ENCODE measurements at regions not wholly inside any gene's neighbourhood (a gene's known extent, or its start where the extent isn't known, plus 50 kb on each side); places are given as distances from the start of the nearest gene placed in this dataset.

DNA sequence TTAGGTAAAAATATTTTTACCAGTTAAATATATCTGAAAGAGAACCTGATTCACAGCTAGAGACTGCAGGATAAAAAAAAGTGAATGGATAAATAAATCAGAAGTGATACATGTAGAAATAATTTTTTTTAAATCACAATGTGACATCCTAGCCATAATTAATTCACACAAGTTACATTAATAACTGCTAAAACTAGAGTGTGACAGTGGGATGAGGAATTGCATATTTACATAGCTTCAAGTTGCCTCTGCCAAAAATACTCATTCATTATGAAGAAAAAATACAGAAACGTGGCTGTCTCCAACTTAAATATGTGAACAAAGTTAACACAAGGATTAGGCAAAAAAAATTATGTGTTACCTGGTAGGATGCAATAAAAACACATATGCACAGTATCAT lies 473.5 kb upstream of the SEMA3A start:
- Histone ChIP-seq H3K27ac (no peak overlapping the region), H3K9me3 (no peaks in the 10 kb centered on the region), H3K27me3 (ENCODE audit: insufficient read depth in 3 of 3, low read length in 2 of 3) (no peaks in the 10 kb centered on the region), H3K4me1 (no peaks in the 10 kb centered on the region), H3K4me3 (no peak overlapping the region), H3K36me3 (ENCODE audit: insufficient read depth in 1 of 2, low read depth in 1 of 2) (no peaks in the 10 kb centered on the region)
- intact Hi-C loops (cut with DNase I), result no loop called here
- ATAC-seq (no peak), DNase-seq (no peak)
- 36 to 41% (median 36%) methylated on average over 1 of the region's 1 CpG for WGBS, 3 donors
- TF ChIP-seq, protein P1, sequence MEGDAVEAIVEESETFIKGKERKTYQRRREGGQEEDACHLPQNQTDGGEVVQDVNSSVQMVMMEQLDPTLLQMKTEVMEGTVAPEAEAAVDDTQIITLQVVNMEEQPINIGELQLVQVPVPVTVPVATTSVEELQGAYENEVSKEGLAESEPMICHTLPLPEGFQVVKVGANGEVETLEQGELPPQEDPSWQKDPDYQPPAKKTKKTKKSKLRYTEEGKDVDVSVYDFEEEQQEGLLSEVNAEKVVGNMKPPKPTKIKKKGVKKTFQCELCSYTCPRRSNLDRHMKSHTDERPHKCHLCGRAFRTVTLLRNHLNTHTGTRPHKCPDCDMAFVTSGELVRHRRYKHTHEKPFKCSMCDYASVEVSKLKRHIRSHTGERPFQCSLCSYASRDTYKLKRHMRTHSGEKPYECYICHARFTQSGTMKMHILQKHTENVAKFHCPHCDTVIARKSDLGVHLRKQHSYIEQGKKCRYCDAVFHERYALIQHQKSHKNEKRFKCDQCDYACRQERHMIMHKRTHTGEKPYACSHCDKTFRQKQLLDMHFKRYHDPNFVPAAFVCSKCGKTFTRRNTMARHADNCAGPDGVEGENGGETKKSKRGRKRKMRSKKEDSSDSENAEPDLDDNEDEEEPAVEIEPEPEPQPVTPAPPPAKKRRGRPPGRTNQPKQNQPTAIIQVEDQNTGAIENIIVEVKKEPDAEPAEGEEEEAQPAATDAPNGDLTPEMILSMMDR (IDR thresholded peaks at IDR 0.05), result no peak

DNA sequence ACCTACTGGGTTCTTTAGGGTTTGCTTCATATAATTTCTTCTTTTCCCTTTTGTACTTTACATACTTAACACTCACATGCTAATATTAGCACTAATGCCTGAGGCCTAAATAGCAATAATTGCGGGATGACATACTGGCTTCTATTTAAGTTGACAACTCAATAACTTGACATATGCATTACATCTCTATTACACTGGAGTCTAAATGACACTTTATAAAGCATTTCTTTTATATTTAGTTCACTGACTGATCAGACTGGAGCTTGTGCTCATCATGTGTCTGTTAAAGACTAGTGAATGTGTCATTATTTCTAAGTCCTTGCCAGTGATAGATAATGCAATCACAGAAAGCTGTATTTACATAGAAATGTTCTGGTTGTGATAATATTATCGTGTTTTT lies 472.1 kb upstream of the SEMA3A start:
- ATAC-seq, result no peak
- Histone ChIP-seq H3K27me3 (ENCODE audit: insufficient read depth in 3 of 3, low read length in 2 of 3) (no peaks in the 10 kb centered on the region), H3K4me1 (no peaks in the 10 kb centered on the region), H3K9me3 (no peaks in the 10 kb centered on the region), H3K36me3 (ENCODE audit: insufficient read depth in 1 of 2, low read depth in 1 of 2) (no peaks in the 10 kb centered on the region), H3K27ac (no peak overlapping the region), H3K4me3 (no peak overlapping the region)
- 86 to 92% (median 91%) methylated on average over 2 of the region's 2 CpGs for WGBS, 3 donors
- intact Hi-C loops (cut with DNase I), result no loop called here
- TF ChIP-seq, protein P1 (IDR thresholded peaks at IDR 0.05), result no peak
- DNase-seq, result no peak

DNA sequence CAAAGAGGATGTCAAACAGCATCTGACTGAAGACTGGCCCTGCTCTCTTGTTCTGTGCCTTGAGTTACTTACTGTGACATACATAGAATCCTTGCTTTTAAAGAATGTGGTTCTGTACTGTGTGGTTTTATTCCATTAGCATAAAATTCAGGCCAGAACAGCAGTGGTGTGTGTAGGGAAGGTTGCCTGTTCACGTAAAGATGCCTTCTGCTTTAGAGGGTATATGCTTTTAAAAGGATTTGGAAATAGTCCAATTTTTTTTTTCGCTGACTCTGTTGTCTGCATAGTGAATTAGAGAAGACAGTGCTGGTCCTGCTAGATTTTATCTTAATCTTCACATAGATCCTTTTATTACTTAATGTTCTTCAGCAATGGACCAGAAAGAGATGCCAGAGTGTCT lies 470.8 kb upstream of the SEMA3A start:
- Histone ChIP-seq H3K36me3 (ENCODE audit: insufficient read depth in 1 of 2, low read depth in 1 of 2) (no peaks in the 10 kb centered on the region), H3K27me3 (ENCODE audit: insufficient read depth in 3 of 3, low read length in 2 of 3) (no peaks in the 10 kb centered on the region), H3K4me1 (no peaks in the 10 kb centered on the region), H3K4me3 (no peak overlapping the region), H3K27ac (no peak overlapping the region), H3K9me3 (no peaks in the 10 kb centered on the region)
- intact Hi-C loops (cut with DNase I), result no loop called here
- WGBS, 3 donors, result 82 to 88% (median 87%) methylated on average over 2 of the region's 2 CpGs
- TF ChIP-seq, protein P1 (IDR thresholded peaks at IDR 0.05), result no peak
- ATAC-seq (no peak), DNase-seq (no peak)

DNA sequence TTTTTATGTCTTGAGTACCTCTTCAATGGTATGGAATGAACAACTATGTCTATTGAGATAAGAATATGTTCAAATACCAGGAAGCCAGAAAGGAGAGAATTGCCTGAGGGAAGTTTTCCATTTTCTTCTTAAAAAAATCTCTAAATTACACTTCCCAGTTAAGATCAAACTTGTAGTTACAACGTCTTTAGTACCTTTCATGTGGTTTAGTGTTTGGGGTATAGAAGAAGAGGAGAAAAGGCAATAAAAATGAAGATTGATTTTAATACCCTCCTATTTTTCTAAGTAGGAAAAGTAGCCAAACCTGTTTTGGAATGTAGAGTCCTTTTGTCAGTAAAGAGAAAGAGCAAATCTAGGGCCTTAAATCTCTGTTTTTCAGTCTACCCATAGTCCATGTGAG lies 470.0 kb upstream of the SEMA3A start:
- H3K27me3 ChIP-seq (ENCODE audit: insufficient read depth in 3 of 3, low read length in 2 of 3), result no peaks in the 10 kb centered on the region
- 84 to 94% (median 94%) methylated on average over 1 of the region's 1 CpG for WGBS, 3 donors

DNA sequence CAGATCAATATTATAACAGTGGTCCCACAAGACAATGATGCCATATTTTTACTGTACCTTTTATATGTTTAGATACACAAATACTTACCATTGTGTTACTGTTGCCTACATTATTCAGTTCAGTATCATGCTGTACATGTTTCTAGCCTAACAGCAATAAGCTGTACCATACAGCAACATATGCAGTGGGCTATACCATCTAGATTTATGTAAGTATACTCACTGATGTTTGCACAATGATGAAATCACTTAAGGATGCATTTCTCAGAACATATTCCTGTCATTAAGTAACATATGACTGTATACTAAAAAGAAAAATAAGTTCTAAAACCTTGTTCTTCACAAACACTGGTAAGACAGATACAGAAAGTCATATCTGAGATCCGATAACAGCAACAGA lies 468.6 kb upstream of the SEMA3A start:
- intact Hi-C loops (cut with DNase I), result loop anchor here in 1 of 2 donors (5.0 kb wide), 1 partner anchor 344 kb away; no protein-coding TSS in a partner anchor
- no peak overlapping the region for H3K27ac ChIP-seq
- H3K9me3 ChIP-seq, result no peaks in the 10 kb centered on the region
- 87 to 97% (median 89%) methylated on average over 1 of the region's 1 CpG for WGBS, 3 donors
- TF ChIP-seq, protein P1 (IDR thresholded peaks at IDR 0.05), result no peak
- ATAC-seq, result no peak
- H3K4me1 ChIP-seq, result no peaks in the 10 kb centered on the region
- no peak overlapping the region for H3K4me3 ChIP-seq
- H3K36me3 ChIP-seq (ENCODE audit: insufficient read depth in 1 of 2, low read depth in 1 of 2), result no peaks in the 10 kb centered on the region
- no peaks in the 10 kb centered on the region for H3K27me3 ChIP-seq (ENCODE audit: insufficient read depth in 3 of 3, low read length in 2 of 3)
- no peak for DNase-seq

More for the DNA sequence above, 470.0 kb upstream of the SEMA3A start:
- no peaks in the 10 kb centered on the region for H3K36me3 ChIP-seq (ENCODE audit: insufficient read depth in 1 of 2, low read depth in 1 of 2)
- no peak overlapping the region for H3K4me3 ChIP-seq
- H3K9me3 ChIP-seq, result no peaks in the 10 kb centered on the region
- DNase-seq (no peak), ATAC-seq (no peak)
- no peaks in the 10 kb centered on the region for H3K4me1 ChIP-seq
- no peak overlapping the region for H3K27ac ChIP-seq
- TF ChIP-seq, protein P1 (IDR thresholded peaks at IDR 0.05), result no peak
- intact Hi-C loops (cut with DNase I), result loop anchor here in 1 of 2 donors (5.0 kb wide), 1 partner anchor 343 kb away; no protein-coding TSS in a partner anchor
